Right ventricle myocardium superior (tissue), 1 donor: ENCODE measurements at regions not wholly inside any gene's neighbourhood (a gene's known extent, or its start where the extent isn't known, plus 50 kb on each side); places are given as distances from the start of the nearest gene placed in this dataset.
"Not testable (repeated sequence)": the region's sequence is repeated elsewhere in the genome, so short reads cannot be mapped to it uniquely, and the experiment has no call there.

Source experiments
- ATAC-seq: fragments of 200-7000 bp; cut with Tn5 transposase; one replicate; pipeline ENCODE4 v1.9.1; 2020; ENCODE audit warnings: mild to moderate bottlenecking; ENCODE audit not compliant: poor library complexity
- DNase-seq: peaks from one replicate; pipeline ENCODE4 v3.0.0-alpha.2; 2020
- intact Hi-C: fragments of 100-400 bp; cut with DNase I; formaldehyde crosslinking; loops from one replicate; pipeline ENCODE4 v1.11.2; 2022
- donor health status: DM: no; HTN: yes; CAD: no; lungs with severe emphysema.

DNA sequence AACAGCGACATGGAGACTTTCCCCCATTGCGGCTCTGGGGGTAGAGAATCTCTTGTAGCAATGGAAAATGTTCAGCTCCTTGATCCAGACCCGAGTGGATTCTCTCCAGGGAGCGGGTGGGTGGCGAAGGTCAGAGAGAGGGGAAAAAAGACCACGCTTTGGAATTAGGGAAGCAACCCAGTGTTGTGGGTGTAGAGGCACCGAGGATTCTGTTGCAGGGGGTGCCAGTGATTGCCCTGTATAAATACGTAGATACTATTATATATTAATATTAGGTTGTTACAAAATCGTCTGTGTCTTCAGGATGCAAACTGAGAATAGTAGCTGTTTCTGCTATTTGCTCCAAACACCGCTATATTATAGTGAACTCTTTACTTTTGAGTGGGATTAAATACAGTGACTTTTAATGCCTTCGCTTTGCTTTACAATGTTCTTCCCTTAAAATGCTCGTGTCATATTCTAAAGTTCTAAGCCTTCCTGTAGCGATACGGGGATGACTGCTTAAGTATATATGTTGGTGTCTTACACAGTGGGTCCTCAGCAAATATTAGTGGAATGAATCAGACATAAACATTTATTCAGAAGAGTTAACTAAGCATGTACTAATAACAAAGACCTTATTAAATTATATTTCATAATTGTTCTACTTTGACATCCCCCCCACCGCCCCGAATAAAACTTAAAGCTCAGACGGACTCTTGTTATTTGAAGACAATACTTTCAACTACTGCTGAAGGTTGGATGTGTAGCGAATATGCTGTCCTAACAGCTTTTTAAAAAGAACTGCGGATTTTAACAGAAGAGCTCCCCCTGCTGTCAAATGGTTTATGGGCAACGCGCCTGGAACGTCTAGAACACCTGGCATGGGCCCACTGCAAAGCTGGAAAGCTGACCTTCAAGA is 136.4 kb upstream of the KRAS start:
- intact Hi-C loops, result loop anchor here (1.0 kb wide), 1 partner anchor 146 kb away; no protein-coding TSS in a partner anchor
- ATAC-seq, result peak; percentile 66
- peak; percentile 84 for DNase-seq

DNA sequence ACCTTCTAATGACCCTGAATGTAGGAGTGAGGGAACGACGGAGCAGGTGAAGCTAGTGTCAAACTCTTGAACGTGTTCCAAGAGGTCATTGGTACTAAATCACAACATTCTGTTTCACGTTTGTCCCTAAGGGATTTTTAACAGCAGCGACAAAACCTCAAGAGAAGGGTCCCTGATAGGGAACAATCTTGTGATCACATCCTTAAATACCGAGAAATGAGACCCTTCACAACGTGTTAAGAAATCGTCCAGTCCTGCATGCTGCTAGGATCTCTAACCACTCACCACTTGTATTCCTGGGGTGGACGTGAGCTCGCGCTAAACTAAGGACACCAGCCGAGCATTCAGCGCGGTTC is 134.1 kb upstream of the KRAS start:
- no peak for ATAC-seq
- intact Hi-C loops, result no loop called here
- no peak for DNase-seq

DNA sequence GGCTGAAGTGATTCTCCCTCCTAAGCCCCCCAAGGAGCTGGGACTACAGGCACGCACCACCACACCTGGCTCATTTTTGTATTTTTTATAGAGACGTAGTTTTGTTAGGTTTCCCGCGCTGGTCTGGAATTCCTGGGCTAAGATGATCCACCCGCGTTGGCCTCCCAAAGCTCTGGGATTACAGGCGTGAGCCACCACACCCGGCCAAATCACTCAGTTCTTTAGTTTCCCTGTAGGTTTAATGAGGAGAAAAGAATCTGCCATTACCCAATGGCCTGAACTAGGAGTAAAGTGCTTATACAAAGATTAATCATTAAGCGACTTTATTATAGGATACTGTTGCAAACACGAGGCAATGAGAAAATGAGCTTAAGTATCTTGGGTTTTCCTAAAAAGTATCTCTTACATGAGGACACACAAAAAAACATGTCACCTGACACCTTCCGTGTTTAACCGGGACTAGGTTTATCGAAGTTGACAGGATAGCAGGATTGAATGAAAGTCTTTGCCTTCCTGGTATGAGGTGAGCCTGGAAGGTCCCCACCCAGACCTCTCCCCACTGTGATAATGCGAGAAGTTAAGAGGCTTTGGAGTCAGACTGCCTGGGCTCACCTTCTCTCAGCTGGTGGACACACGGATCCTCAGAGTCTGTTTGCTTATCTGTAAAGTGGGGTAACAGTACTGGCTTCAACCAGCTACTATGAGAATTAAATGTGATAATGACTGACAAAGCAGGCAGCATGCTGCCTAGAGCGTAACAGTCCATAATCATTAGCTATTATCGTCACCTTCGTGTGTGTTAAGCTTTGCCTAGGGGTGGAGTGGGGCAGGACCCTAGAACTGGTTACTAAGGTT is 133.5 kb upstream of the KRAS start:
- ATAC-seq (no peak), DNase-seq (no peak)
- intact Hi-C loops, result no loop called here

DNA sequence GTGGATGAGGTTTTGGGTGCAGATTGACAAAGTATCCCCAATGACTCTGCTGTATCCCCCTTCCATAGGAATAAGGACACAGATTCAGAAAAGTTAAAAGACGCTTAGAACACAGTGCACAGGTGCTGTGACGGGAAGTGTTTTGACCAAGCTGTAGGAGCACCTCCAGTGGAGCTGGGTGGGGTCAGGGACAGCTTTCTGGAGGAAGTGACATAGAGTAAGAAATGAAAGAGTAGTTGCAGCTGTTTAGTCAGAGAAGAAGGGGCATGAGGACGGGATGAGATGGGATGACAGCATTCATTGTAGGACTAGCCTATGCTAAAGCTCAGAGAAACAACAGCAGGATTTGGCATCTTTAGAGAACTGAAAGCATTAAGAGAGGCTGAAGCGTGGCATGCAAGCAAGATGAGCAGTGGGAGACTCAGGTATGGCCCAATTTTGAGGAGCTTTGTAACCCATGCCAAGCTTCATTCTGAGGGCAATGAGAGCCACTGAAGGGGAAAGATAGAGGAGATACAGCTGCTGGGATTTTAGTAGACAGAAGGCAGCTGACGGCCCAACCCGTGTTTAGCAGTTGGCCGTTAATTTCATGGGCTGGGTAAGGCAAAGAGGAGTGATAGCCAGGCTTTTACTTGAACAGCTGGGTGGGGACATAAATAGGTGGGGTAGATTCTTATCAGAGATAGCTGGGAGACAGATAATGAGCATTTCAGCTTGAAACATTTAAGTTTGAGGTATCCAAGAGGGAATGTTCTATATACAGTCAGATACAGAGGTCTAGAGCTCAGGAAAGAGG is 131.8 kb upstream of the KRAS start:
- DNase-seq (no peak), ATAC-seq (no peak)
- intact Hi-C loops, result no loop called here

DNA sequence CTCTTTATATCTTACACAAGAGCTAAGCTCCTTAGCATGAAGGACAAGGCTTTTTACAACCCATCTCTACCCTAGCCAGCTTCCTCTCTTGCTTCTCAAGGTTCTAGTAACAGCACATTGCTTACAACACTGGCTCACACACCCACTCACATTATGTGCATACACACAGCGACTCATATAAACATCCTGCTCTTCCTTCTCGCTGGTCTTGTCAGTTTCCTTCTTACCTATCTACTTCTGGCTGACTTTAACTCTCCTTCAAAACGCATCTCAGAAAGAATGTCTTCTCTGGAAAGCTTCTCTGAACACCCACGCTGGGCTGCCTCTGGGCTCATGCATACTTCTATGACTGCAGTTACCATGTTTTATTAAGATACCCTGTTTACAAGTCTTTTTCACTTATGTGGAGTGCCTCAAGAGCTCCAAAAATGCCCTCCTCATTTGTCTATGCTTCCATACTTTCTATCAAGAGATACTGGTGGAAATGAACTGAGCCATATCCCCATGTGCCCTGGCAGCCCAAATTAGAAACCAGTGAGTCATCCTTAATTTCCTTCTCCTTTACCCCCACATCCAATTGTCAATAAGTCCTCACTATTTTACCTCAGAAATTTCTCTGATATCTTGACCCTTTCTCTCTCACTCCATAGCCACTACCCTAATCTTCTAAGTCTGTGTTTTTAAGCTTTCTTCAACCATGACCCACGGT is 126.9 kb upstream of the KRAS start:
- ATAC-seq, result no peak
- no peak for DNase-seq
- intact Hi-C loops, result no loop called here

DNA sequence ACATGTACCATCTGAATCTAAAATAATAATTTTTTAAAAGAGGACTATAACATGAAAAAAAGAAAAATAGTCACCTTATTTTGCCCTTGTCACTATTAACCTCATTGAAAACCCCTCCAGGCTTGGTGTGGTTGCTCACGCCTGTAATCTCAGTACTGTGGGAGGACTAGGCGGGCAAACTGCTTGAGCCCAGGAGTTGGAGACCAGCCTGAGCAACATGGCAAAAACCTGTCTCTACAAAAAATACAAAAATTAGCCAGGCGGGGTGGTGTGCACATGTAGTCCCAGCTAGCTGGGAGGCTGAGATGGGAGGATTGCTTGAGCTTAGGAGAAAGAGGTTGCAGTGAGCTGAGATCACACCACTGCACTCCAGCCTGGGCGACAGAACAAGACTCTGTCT is 126.3 kb upstream of the KRAS start:
- no peak for DNase-seq
- intact Hi-C loops, result no loop called here
- no peak for ATAC-seq

DNA sequence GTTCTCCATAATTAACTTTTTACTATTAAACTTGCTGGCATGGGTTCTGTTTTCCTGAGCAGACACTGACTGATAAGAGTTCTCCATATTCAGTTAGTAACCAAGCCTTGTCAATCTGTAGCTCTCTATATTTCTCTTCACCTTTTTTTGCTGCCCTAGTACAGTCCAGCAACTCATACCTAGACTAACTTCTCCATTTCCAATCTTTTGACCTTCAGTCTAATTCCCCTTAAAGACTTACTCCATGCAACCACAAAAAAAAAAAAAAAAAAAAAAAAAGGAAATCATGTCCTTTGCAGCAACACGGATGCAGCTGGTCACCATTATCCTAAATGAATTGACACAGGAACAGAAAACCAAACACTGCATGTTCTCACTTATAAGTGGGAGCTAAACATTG is 125.7 kb upstream of the KRAS start:
- intact Hi-C loops, result no loop called here
- DNase-seq, result no peak
- no peak for ATAC-seq

DNA sequence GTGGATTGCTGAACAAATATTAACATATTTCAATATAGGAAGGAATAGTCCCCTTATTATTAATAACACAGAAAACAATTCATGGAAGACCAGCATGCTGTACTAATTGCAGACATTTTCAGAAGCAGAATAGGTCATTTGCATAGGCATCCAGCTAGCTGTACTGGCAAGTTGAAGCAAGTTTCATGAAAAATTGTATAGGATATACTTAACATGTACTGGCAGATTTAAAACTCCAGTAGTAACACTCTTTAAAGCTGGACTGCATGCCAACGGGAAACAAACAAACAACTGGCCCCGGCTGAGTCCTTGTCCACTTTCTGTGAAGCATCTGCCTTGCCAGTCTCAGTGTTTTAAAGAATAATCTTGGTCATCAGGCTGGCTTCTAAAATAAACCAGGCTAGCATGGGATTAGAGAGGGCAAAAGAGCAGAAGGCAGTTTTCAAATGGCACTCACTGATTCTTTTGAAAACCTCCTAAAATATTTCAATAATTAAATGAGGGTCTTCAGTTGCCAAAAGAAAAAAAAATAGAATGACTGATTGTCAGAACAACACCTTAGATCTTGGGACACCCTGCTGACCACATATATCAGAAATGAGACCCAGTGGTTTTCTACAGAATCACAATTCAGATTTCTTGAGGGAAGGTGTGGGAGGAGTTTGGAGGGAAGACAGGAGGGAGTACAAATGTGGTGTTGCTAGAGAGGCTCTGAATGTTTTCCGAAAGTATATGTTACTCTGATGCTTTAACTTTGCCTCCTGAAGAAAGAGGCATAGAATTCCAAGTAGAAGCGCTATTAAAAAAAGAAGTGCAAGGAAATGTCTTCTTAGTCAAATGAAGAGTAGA is 122.5 kb upstream of the KRAS start:
- no peak for DNase-seq
- intact Hi-C loops, result no loop called here
- no peak for ATAC-seq

DNA sequence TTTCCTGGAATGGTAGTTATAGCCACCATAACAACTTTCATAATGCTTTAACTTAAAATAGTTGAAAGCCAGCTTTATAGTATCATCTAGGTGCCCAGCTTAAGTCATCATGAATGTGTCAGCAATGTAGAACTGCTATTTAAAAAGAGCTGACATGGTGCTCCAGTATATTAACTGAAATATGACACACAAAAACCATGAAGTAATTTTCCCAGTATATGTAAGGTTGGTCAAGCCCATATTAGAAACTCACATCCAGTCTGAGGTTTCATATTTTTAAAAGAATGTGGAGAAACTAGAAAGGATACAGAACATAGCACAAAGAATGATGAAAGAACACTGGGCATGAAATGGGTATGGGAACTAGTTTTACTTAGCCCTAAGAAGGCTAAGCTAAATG is 121.3 kb upstream of the KRAS start:
- no peak for ATAC-seq
- intact Hi-C loops, result no loop called here
- DNase-seq, result no peak

DNA sequence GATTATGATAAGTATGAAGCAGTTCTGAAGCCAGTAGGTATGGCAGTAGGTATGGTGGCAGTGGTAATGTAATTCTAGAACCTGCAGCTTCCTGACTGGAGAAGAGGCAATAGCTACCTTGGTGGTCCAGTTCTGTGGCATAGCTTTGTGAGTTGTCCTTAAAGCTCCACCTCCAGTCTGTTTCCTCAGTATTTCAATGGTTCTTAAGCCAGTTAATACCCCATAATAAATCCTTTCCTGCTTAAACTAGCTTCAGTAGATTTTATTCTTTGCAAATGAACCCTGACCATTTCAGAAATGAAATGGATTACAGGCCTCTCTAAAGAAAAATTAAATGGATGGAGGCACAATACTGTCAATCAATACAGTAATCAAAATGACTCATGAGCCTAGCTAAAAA is 117.8 kb upstream of the KRAS start:
- intact Hi-C loops, result no loop called here
- ATAC-seq, result no peak
- no peak for DNase-seq

DNA sequence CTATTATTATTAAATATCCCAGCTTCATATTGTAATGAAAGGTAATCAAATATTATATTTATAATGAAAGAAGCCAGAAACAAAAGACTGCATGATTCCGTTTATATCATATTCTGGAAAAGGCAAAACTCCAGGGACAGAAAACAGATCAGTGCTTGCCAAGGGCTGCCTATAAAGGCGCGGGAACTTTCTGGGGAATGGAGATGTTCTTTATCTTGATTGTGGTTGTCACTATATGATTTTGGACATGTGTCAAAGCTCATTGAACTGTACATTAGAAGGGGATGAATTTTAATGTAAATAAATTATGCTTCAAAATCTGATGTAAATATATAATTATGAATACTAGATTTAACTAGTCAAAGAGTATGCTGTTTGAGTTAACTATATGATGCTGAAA is 115.4 kb upstream of the KRAS start:
- intact Hi-C loops, result no loop called here
- ATAC-seq (no peak), DNase-seq (no peak)

DNA sequence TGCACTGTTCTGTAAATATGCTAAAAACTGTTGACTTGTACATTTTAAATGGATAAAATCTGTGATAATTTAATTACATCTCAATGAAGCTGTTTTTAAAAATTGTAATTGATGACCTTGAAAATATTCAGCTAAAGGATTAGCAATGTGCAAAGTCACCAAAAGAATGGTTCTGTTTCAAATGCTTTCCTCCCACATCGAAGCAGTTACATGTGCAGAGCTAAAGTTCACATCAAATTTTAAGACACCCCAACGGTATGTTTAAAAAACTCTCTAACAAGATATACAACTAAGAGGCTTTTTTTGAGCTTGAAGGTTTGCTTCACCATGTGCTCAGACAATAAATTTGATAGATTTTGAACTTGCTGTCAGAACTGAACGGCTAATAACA is 114.6 kb upstream of the KRAS start:
- no peak for ATAC-seq
- DNase-seq, result no peak
- intact Hi-C loops, result no loop called here

DNA sequence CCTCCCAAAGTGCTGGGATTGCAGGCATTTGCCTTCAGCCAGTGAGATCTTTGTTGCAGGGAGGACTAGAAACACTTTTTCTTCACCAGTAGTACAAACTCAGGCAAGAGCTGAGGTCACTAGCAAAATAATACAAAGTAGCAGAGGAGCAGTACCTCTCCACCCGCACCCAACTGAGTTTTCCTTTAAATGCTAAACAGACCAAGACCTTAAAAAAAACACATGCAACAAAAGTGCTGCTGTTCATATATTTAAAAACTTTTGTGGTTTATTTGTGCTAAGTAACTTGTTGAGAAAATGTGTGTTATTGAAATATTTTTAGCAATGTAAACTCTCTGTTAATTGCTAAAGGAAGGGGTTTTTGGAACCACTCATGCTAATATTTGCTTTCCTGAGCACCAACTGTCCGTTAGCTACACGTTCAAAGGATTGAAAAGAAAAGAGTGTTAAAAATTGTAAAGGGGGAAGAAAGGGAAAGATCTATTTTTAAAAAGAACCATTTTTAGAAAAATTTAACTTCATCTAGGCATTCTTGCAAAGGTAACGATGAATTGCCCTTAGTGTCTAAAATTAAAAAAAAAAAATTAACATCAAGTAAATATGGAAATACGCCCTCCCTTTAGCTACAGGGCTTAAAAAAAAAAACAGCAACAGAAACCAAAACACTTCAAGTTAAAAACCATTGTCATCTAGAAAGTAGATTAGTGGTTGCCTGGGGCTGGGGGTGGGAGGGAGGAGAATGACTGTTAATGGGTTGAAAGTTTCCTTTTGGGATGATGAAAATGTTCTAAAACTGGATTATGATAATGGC is 114.0 kb upstream of the KRAS start:
- ATAC-seq (no peak), DNase-seq (no peak)
- intact Hi-C loops, result no loop called here

DNA sequence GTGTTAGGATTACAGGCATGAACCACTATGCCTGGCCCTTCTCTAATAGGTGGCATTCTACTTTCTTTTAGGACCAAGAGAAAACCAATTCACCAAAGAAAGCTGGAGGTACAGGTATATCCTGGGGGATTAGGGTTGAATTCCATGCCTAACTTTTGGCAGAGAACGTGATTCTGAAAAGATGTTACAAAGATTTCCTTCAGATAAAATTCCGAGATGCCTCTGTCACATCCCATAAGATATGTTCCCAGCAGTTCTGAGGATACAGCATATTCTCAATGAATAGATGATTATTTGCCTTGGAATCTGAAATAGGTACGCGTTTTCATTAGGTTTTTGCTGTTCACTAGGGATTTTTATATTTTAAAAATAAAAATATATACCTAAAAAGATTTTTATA is 111.9 kb upstream of the KRAS start:
- intact Hi-C loops, result no loop called here
- ATAC-seq, result no peak
- DNase-seq, result no peak

DNA sequence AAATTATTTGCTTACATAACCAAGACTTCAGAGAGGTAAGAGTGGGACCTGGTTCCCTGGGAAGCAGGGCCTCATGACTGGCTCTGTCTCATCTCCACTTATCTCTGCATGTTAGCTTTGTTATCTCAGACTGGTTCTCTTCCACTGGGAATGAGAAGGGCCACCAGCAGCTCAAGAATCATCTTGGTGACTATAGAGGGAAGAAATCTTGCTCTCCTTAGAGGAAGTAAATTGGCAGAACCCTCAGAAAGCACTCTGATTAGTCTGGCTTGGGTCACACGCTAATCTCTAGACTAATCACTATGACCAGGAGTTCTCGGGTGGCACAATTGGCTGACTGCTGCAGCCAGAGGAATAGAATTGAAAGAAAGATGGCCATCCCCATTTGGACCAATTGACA is 110.8 kb upstream of the KRAS start:
- DNase-seq (no peak), ATAC-seq (no peak)
- intact Hi-C loops, result no loop called here

DNA sequence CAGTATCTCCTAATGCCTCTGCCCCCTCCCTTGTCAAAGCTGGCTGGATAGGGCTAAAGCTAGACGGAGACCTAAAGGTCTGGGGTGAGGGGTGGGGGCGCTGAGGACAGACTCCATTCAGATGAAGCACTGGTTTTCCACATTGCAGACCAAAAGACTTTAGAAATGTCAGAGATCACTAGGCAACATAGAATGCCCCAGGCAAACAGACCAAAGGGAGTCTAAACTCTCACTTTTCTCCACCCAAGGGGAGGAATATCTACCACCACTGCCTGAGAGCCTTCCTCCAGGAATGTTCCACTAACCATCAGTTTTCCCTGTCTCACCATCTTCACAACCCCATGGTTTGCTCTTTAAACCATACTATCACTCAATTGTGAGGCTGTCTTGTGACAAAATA is 106.9 kb upstream of the KRAS start:
- DNase-seq (no peak), ATAC-seq (no peak)
- intact Hi-C loops, result no loop called here

DNA sequence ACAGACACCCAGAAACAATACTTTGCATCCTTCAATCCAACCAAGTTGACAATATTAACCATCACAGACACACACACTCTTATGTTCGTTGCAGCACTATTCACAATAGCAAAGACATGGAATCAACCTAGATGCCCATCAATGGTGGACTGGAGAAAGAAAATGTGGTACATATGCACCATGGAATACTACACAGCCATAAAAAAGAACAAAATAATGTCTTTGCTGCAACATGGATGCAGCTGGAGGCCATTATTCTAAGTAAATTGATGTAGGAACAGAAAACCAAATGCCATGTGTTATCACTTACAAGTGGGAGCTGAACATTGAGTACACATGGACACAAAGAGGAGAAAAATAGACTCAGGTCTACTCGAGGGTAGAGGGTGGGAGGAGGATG is 102.2 kb upstream of the KRAS start:
- intact Hi-C loops, ATAC-seq, DNase-seq: not testable (repeated sequence)
